Effector CD4-positive, alpha-beta T cell (primary cell): ENCODE measurements at regions not wholly inside any gene's neighbourhood (a gene's known extent, or its start where the extent isn't known, plus 50 kb on each side); places are given as distances from the start of the nearest gene placed in this dataset.
A peak's percentile ranks its signal among the peaks of the same experiment; 100 is the strongest.

Source experiments
- DNase-seq: peaks from one replicate; pipeline ENCODE4 v3.0.0-alpha.2; 2020

- DNase-seq = no peak
Observed at GRCh38 chr6:1516742-1517520, 92.8 kb upstream of the FOXC1 start.

DNA sequence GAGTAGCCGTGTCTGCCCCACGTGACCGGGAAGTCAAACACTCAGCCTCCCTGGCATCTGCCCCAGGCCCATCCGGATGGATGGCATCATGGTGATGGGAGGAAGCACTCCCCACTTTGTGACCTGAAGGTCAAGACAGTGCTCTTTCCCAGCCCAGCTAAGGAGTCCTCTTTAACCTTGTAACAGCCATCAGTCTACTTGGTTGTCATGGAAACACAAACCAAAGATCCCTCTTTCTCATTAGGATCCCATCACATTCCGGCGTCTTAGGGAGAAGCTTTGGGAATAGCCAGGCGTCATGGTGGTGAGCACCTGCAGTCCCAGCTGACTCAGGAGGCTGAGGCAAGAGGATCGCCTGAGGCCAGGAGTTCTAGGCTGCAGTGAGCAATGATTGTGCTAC lies 90.9 kb upstream of the FOXC1 start:
- DNase-seq = no peak

DNA sequence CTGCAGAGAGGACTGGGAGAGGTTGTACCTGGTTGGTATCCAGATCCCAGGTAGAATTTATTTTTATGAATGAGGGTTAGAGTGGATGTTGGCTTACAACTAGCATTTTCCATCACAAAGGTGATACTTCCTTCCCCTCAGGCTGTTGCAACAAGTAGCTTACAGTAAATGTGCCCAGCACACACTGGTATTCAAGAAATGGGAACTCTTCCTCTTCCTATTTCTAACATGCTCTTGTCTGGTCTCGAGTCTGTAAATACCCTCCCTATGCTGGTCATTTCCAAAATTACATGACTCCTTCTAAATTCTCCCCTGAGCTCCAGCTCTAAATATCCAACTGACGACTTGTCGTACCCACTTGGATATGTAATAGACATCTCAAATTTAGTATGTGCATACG lies 90.1 kb upstream of the FOXC1 start:
- DNase-seq = no peak

DNA sequence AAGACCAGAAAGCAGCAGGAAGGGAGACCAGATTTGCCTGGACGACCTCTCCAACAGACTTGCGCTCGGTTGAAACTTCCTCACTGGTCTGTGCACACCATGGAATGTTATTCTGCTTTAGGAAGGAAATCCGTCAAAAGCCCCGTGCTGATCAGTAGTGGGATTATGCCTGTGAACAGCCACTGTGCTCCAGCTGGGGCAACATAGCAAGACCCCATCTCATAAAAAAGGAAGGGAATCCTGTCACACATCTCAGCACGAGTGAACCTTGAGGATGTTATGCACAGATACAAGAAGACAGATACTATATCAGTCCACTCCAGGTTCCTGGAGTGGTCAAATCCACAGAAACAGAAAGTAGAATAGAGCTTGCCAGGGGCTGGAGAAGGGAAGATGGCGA lies 86.9 kb upstream of the FOXC1 start:
- DNase-seq = no peak

DNA sequence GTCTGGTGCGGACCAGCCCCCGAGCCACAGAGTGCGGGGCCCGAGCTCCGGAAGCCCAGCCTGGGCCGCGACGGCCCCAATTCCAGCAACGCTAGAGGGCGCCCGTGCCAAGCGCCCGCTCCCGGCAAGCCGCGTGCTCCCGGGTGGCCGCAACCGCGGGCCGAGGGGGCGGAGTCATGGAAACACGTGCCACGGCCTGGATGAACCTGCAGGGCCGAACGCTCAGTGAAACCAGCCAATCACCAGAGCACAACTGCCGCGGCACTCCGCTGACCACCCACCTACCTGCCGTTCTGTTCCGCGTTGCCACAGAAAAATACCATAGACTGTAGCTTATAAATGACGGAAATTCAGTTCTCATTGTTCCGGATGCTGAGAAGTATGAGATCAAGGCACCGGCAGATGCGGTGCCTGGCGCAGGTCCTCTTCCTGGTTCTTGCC lies 85.7 kb upstream of the FOXC1 start:
- peak; percentile 62 for DNase-seq

DNA sequence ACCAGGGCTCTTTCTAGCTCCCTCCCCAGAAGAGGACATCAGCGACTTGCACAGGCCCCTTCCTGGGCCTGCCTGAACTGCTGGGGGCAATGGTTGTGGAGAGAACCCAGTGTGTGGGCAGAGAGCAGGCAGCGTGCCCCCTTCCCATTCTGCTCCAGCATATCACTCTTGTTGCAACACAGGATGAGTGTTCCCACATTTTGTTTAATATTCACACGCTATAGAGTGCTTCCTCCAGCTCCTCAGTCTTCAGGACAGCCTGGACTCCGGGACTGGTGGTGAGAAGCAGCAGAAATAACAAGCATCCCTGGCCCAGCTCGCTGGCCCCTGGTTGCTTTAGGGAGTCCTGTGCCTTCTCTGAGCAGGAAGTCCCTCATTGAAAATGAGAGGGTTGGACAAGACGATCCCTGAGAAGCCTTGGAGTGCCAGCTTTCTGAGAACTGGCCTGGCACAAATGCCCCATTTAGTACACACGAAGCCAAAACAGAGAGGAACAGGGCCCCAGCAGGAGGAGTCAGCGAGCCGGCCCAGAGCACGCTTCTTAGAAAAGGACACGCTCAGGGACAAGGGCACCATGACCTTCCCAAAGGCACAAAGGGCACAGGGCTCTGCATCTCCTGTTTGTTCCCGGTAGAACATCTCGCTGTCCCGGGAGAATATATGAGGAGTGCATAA lies 84.2 kb upstream of the FOXC1 start:
- no peak for DNase-seq

DNA sequence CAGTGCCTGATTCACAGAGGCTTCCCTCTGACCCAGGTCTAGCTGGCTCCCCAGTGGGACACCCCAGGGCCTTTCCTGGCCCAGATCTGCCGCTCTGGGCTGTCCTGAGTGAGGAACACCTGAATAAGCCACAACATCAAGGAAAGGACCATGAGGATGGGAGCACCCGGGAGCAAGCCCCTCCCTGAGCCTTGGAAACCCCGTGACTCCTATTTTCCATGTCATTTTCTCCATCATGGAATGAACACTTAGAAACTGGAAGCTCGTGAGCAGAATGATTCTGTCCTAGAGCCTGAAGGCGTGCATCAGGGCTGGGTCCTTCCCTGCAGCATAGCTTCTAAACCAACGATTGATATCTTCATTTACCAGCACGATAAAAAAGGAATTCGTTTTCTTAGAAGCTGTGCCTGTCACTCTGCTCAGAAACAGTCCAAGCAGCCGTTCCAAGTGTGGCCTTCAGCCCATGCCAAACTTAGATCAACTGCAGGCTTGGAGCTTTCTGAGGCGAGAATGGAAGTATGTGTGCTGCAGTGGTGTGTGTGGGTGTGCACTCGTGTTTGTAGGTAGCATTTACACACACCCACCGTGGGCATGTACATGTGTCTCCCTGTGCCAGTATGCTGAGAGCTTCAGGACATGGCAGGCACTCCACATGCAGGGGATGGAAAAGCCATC lies 83.2 kb upstream of the FOXC1 start:
- no peak for DNase-seq

GRCh38 chr6:1527073-1527457 lies 82.7 kb upstream of the FOXC1 start:
- peak; percentile 12 for DNase-seq

DNA sequence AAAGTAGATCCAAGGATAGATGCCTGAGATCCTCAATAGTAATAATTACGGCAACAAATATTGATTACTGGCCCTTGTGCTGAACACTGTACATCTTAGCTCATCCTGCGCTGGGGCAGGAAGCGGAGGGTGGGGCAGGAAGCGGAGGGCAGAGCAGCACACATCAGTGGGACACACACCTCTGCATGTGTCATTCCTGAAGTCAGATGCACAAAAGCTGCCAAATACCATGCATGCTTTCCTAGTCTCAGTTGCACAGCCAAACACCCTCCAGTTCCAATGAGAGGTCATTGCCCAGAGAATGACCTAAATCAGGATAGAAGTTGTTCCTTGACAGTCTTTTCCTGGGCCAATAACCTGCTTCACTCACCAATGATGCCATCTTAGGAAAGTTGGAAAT lies 74.4 kb upstream of the FOXC1 start:
- DNase-seq = peak; percentile 15

DNA sequence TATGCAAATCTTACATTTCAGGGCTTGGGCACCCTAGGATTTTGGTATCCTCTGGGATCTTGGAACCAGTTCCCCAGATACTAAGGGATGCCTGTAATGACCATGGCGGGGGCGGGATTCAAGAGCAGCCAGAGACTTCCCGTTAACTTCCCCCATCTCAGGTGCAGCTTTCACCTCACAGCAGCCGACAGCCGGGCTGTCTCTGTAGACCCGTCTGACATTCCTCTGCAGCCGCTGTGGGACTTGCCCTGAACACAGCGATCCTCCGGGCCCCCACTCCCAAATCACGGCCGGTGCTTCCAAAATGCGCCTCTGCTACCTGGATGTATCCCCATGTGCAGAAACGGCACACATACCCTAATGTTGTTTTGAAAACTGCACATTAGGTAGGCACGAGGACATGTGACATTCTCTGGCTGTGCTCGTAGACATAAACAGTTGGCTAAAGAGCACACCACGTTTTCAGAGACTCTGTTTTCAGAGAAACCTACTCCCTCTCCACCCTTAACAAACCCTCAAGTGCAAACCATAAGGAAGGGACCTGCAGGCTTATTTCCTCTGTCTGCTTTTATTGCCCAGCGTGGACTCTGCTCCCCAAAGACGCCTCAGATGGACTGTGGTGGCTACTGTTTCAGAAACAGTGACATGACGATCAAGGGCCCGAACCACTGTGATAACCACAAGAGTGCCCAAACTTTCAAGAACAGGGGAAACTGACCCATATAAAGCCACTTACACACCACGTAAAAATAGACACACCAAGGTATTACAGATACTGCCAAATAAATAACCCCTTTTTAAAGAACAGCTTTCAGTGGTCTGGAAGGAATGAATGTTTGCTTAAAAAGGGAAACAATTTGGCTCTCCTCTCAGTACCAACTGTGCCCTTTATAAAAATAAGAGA lies 72.9 kb upstream of the FOXC1 start:
- DNase-seq = no peak

DNA sequence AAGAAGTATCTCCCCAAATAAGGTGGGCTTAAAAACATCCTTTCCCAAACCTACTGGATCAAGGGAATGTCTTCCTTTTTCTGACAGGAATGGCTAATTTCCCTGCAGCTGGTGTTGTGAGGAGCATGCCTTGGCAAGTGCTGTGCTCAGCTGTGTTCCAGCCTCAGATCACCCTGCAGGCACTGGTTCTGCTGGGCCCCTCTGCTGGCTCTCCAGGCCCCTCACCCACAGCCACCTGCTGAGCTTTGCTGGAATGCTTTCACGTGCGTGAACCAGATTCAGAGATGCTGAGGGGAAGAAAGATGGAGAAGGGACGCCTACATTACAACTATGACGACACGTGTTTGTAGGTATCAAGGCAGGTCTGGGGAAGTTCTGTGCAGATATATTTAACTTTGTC lies 71.3 kb upstream of the FOXC1 start:
- DNase-seq = no peak

DNA sequence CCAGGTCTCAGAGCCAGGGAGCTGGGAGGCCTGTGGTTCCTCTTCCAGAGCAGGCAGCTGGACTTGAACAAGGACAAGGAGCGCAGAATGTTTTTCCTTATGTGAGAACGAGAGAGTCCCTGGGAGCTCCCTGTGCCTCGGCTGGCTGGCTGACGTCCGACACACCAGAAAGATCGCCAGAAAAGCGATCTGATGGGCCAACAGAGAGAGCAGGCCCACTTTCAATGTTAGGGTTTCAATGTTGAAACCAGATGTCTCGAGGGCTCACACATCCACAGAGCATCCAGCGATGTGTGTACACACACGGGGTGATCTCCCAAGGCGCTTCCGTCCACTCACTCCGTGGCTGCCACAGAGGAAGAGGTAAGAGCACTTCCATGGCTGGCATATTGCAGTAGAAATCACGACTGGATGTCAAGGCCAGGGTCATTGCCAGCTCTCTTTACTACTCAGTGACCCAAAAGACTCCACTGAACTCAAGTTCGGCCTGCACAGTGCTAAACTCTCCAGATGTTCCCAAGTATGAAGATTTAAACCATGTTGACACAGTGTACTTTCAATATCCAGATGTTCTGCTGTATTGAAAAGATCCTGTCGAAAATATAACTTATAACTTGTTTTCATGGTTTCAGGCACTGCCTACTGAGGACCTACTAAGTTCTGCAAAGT lies 70.8 kb upstream of the FOXC1 start:
- DNase-seq = no peak

DNA sequence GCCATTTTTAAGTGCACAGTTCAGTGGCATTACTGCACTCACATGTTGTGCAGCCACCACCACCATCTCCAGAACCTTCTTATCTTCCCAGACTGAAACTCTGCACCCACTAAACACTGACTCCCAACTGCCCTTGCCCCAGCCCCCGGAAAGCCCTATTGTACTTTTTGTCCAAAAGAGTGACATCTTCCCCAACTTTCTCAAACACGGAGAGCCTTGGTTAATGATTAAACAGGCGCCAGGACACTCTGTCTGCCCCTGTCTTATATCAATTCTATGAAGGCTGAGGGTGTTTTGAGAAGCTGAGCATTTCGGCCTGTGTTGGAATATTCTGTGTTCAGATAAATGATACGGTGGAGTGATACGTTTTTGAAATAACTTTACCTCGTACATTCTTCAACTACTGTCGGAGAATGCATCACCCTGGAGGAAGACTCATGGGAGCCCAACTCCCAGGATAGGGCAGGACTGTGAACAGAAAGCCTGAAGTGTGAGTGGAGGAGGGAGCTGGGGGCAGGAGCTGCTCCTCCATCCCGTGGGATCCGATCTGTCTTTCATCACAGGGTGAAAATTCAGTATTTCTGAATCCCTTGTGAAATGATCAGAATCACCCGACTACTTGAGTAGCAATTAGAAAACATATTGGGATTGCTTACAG lies 68.7 kb upstream of the FOXC1 start:
- no peak for DNase-seq

DNA sequence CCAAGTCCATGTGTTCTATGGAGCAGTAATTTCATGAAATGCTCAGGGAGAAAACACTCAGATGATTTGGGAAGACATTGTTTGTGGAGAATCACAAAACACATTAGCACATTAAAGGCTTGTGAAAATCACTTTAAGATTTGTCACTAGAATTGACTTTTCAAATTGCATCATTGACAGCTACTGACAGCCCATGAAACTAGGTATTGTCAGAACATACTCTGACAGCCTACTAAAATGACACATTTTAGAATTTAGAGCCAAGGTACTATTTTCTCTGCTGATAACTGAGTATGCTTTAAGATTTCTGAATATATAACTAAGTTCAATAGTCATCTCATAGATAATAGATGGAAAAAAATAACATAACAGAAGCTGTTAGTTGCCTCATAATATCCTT lies 67.4 kb upstream of the FOXC1 start:
- DNase-seq = no peak

DNA sequence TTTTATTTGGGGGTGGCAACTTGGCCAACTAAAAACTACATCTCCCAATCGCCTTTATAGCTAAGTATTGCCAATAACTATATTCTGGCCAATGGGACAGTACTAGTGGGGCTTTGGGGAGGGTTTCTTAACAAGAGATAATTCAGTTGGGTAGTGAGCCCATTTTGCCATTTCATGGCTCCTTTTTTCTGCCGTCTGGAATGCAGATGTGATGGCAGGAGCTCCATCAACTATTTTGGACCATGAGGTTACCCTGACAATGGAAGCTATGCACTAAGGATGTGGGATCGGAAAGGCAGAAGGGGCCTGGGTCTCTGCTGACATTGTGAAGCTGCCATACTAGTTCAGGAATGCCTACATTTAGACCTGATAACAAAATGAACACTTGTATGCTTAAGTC lies 67.0 kb upstream of the FOXC1 start:
- DNase-seq = no peak

DNA sequence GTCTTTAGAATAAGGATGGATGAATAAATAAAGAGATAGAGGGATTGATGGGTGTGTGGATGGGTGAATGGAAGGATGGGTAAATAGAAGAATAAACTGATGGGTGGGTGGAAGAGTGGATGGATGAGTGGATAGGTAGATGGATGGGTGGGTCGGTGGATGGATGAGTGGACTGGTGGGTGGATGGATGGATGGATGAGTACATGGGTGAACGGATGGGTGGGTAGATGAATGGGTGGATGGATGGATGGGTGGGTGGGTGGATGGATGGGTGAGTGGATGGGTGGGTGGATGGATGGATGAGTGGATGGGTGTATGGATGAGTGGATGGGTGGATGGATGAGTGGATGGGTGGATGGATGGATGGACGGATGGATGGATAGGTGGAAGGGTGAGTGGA lies 65.7 kb upstream of the FOXC1 start:
- DNase-seq = no peak

DNA sequence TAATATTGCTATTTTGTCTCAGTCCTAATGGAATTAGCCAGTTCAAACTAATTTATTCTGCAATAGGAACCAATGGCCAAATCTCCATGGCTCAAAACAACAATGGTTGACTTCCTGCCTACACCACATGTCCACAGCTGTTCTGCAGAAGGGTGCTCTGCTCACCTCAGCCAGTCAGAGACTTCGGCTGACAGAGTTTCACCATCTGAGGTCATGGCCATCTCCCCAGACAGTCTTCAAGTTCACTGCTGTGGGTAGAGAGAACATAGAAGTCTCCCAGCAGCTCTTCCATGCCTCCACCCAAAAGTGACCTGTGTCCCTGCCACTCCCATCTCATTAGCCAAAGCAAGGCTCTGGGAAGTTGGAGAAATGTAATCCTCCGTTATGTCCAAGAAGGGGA lies 65.1 kb upstream of the FOXC1 start:
- no peak for DNase-seq

DNA sequence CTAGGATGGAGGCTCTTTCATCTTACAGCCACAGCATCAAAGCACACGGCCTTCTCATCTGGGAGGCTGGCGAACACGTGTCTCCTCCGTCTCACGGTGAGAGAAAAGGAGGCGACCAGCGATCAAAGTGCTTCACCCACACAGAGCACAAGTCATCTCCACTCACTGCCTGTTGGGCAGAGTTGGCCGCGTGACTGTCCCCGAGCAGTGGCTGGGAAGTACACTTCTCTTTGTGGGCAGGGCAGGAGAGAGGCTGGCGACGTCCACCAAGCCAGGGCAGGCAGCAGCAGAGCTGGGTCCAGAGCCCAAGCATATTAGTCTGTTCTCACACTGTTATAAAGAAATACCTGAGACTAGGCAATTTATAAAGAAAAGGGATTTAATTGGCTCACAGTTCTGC lies 64.1 kb upstream of the FOXC1 start:
- no peak for DNase-seq

- DNase-seq = no peak
Observed at GRCh38 chr6:1547785-1548184, 61.9 kb upstream of the FOXC1 start.

GRCh38 chr6:1551249-1551648 lies 58.5 kb upstream of the FOXC1 start:
- DNase-seq = no peak

GRCh38 chr6:1552296-1552761 lies 57.4 kb upstream of the FOXC1 start:
- DNase-seq = no peak

GRCh38 chr6:1553562-1554083 lies 56.1 kb upstream of the FOXC1 start:
- no peak for DNase-seq
